HL-60 (cell line): ENCODE measurements at regions not wholly inside any gene's neighbourhood (a gene's known extent, or its start where the extent isn't known, plus 50 kb on each side); places are given as distances from the start of the nearest gene placed in this dataset.

Experiments used
- CTCF ChIP-seq: IDR thresholded peaks from one replicate; pipeline ENCODE4 v1.5.1; 2011; ENCODE audit warnings: low read length, control low read depth, inconsistent platforms; ENCODE audit not compliant: insufficient read depth
- GABPA ChIP-seq: IDR thresholded peaks from 2 replicates; pipeline ENCODE4 v1.6.1; 2012; ENCODE audit warnings: low read depth
- POLR2AphosphoS5 ChIP-seq: IDR thresholded peaks from 2 replicates; pipeline ENCODE4 v1.6.1; 2012; ENCODE audit warnings: low read depth

- TF ChIP-seq POLR2AphosphoS5 (no peak), CTCF (no peak), GABPA (no peak)
These were observed 135.7 kb upstream of the XYLT1 start for GRCh38 chr16:17606460-17606859.
